GM12872 (cell line): ENCODE measurements at regions not wholly inside any gene's neighbourhood (a gene's known extent, or its start where the extent isn't known, plus 50 kb on each side); places are given as distances from the start of the nearest gene placed in this dataset.

Source experiments
- TF ChIP-seq, protein P1 (sequence below): IDR thresholded peaks from 3 replicates; pipeline ENCODE4 v1.5.1; 2011; ENCODE audit warnings: low read depth, mild to moderate bottlenecking, low read length, moderate library complexity; ENCODE audit not compliant: insufficient read depth

DNA sequence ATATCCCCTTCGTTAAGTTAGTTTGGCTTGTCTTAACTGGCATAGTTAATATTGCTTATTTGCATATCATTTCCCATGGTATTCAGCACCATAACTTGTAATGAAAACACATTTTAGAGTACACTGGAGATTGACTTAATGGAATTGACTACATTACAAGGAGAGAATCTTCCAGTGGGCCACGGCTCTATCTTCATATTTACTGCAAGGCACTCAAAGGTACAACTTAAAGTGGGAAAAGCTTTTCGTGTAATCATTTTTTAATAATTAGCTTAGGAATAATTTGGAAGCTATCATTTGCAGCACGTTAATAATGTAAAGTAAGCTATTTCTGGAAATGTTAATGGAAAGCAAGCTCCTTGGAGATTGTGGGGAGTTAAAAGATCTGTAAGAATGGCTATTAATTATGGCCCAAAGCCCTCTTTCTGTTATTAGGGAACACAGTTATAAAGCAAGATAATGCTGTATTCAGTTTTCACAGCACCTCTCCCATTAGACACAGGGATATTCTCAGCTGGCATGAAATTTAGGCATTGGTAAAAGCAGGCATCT lies 551.5 kb upstream of the RGMA start:
- TF ChIP-seq, protein P1, sequence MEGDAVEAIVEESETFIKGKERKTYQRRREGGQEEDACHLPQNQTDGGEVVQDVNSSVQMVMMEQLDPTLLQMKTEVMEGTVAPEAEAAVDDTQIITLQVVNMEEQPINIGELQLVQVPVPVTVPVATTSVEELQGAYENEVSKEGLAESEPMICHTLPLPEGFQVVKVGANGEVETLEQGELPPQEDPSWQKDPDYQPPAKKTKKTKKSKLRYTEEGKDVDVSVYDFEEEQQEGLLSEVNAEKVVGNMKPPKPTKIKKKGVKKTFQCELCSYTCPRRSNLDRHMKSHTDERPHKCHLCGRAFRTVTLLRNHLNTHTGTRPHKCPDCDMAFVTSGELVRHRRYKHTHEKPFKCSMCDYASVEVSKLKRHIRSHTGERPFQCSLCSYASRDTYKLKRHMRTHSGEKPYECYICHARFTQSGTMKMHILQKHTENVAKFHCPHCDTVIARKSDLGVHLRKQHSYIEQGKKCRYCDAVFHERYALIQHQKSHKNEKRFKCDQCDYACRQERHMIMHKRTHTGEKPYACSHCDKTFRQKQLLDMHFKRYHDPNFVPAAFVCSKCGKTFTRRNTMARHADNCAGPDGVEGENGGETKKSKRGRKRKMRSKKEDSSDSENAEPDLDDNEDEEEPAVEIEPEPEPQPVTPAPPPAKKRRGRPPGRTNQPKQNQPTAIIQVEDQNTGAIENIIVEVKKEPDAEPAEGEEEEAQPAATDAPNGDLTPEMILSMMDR = no peak

DNA sequence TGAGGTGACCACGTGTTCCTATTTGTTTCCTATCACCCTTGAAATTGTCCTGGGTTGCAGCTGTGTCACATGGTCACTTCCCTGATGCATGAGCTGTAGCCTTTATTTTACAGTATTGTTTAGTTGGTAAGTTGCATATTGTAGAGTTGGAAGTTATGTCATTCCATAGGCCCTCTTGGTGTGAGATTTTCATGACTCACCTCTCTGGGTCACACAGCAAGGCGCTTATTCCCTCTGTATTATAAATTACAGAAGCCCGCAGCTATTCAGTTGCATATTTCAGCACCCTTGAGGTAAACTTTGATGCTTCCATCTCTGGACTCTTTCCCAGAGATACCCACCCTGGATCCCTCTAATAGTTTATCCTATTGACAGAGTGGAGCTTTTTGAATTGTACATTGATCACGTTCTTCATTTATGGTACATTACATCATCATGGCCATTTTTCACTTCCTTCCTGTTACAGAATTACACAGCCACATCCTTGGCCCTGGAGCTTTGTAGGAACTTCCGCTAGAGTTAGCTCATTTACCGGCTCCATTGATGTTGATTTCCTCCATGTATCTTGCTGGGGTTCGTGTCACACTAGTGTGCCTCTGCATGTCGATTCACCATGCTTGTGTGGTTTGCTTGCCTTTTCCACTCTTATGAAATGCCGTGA lies 543.1 kb upstream of the RGMA start:
- TF ChIP-seq, protein P1 = no peak

- TF ChIP-seq, protein P1 = no peak
Measured at GRCh38 chr15:93619597-93619996, 530.6 kb upstream of the RGMA start.

DNA sequence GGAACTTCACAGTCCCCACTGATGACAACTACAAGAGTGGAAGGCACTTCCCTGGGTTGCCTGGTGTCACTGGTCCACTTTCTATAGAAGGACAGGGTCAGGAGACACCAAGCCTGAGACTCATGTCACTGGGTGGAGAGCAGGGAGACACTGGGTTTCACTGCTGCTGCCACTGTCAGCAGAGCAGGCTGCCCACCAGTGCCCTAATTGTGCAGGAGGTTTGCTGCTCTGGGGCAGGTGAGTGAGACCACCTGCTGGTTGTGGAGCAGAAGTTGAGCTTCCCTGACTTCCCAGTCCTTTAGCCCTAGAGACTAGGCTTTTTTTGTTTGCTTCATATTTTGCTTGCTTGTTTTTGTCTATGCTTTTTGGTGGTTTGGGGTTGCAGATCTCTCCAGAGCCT lies 528.4 kb upstream of the RGMA start:
- TF ChIP-seq, protein P1 = peak; percentile 33; the same call in 1 of the 3 replicates

- TF ChIP-seq, protein P1 = no peak
Measured at GRCh38 chr15:93614386-93615104, 525.5 kb upstream of the RGMA start.

DNA sequence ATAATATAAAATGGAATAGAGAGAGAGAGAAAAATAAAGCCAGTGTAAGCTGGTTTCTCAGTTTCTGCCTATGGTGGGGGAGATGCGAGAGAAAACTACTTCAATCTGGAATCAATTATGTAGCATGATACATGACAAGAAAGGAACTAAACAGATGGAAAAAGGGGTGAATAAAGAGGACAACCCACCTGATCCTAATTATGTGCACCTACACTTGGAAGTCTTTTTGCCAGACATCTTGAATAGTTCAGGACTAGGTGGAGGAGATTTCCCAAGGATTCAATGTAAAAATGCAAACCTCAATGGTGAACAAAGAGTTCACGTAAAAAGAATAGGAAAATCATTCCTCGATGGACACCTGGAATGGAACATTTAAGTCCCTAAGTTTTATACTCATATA lies 524.4 kb upstream of the RGMA start:
- TF ChIP-seq, protein P1 = no peak

DNA sequence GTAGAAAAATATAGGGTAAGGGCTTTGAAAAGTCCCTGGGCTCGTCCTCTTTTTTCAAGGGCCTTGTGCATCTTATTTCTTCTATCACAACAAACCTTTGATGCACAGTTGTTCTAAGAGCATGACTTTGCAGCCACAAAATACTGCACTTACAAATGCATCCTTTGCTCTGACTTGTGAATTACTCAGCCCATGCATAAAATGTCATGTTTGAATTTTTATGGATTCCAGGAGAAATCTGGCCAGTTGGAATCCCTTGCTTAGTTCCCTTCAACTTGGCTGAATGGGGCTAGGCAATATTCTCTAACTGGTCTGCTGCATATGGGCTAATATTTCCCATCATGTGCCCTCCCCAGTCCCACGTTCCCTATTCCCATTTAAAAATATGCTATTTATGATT lies 523.9 kb upstream of the RGMA start:
- TF ChIP-seq, protein P1 = no peak
